Dedifferentiated amniotic fluid mesenchymal stem cell (primary cell): ENCODE measurements at regions not wholly inside any gene's neighbourhood (a gene's known extent, or its start where the extent isn't known, plus 50 kb on each side); places are given as distances from the start of the nearest gene placed in this dataset.

Source experiments
- DNase-seq: peaks from one replicate; pipeline ENCODE4 v3.0.0-alpha.2; 2016; ENCODE audit errors: extremely low spot score

DNA sequence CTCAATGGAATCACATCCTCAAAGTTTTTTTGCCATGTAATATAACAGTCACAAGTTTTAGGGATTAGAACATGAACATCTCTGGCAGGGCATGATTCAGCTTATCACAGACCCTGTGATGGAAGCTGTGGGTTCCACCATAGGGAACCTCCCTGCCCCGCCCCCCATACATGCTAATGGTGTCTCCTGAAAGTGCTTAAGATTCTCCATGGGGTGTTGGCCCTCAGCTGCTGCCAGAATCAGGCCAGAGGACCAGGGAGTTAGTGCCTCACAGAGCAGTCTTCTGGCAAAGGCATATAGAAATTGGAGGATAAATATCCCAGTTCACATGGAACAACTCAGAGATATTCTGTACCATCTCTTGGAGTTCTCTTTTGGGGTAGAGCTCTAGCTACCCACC is 119.4 kb downstream of the RAB11FIP2 start:
- no peak for DNase-seq

DNA sequence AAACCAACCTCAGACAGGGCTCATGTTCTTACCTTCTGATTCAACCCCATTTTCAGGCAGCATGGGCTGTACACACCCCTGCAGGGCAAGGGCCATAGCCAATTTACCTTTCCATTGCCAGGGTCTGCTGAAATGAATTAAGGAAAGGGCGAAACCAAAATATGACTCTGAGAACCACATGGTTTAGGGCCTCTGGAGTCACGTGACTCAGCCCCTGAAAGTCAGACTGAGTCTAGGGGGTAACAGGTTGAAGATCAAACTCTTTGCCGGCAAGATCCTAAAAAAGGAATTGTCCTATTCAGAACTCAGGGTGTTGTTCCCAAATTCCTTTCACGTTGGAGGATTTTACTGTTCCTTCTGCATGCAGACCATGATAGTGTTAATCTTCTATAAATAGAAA is 118.9 kb downstream of the RAB11FIP2 start:
- no peak for DNase-seq

DNA sequence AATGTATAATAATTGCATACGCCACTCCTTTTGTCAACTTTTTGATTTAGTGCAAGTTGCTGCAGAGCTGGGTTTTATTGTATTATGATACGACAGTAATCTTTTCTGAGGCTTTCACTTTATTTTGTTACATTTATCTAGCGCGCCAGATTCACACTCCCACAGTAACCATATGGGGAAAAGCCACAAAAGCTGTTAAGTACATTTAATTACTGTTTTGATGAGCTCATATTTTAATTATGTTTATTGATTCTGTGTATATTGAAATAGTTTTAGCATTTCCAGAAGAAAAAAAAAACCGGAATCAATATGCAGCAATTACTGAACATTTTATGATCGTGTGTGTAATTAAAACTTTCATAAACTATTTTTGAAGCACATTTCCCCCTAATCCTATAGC is 118.5 kb downstream of the RAB11FIP2 start:
- no peak for DNase-seq

DNA sequence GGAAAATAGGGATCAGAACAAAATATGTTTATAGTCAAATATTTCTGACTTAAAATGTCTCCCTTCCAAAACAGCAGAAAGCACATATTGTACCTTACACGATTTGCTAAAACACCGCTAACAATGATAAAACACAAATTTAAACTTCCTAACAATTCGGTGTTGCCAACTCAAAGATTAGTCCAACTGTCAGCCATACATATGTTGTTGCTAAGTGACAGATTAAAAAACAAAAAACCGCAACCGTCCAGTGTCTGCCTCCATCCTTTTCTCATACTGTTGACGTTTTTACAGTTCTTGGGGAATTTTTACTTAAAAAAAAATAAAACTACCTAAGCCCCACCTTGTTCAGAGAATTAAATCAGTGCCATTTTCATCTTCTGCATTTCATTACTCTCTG is 118.0 kb downstream of the RAB11FIP2 start:
- no peak for DNase-seq

DNA sequence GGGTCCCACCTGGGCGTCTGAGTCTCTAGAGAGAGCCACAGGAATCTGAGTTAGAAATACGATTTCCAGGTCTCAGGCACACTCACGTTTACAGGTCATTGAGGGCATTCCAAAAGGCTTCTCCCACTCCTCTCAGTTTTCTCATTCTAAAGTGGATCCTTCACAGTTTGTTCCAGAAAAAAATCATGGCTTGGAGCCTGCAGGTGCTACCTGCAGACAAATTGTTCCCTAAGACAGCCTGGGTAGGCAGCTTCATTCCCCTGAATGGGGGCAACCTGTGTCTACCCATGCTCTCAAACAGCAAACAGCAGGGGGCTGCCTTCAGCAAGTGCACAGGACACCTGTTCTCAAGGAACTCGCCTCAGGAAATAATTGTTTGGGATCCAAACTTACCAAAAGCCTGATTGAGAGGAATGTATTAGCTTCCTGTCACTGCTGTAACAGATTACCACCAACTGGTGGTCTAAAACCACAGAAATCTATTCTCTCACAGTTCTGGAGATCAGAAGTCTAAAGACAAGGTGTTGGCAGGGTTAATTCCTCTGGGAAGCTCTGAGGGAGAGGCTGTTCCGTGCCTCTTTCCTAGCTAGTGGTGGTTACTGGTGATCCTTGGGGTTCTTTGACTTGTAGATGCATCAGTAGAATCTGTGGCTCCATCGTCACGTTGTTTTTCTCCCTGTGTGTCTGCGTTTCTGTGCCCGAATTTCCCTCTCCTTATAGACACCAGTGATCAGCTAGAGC is 117.2 kb downstream of the RAB11FIP2 start:
- DNase-seq: no peak

DNA sequence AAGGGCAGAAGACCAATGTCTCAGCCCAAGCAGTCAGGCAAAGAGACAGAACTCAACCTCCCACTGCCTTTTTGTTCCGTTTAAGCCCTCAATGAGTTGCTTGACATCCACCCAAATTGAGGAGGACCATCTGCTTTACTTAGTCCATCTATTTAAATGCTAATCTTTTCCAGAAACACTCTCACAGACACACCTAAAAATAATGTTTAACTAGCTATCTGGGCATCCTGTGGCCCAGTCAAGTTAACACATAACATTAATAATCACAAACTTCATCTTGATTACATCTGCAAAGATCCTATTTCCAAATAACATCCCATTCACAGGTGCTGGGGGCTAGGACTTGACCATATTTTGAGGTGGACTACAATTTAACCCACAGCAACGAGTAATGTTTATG is 115.7 kb downstream of the RAB11FIP2 start:
- no peak for DNase-seq

DNA sequence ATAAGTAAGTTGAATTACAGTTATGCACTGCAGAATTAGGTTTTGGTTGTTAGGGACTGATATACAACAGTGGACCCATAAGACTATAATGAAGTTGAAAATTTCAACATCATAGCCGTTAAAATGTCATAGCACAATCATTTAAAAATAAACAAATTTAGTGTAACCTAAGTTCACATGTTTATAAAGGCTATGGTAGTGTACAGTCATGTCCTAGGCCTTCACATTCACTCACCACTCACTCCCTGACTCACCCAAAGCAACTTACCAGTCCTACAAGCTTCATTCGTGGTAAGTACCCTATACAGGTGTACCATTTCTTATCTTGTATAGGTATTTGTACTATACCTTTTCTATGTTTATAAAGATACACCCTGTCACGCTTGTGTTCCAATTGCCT is 113.7 kb downstream of the RAB11FIP2 start:
- DNase-seq: no peak

DNA sequence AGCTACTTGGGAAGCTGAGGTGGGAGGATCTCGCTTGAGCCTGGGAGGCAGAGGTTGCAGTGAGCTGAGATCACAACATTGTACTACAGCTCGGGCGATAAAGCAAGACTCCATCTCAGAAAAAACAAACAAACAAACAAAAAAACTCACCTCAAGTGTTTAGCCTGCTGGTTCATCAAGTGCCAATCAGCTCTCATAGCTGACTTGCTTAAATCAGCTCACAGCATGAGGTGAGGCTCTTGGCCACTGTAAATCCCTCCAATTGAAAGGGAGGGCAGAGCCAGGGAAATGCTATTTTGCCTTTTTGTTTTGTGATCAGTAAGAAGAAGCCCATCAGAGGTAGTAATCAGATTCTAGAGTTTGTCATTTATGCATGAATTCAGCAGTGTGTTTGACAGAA is 112.3 kb downstream of the RAB11FIP2 start:
- DNase-seq: no peak

DNA sequence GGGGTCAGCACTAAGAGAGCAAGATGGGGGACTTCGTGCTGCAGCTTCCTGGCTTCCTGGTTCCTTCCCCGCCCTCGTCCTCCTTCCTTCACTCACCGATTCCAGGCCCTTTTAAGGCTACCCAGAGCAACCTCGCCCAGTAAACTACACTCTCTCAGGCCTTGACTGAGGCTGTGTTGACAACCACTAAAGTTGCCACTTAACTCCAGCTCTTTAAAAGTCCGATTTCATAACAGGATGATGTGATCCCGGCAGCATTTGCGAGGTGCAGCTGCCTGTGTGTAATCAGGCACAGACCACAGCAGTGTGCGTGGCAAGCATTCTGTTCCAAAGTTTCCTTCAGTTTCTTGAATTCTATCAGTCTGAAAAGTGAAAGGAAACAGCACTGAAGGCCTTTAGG is 110.6 kb downstream of the RAB11FIP2 start:
- DNase-seq: peak; percentile 22

DNA sequence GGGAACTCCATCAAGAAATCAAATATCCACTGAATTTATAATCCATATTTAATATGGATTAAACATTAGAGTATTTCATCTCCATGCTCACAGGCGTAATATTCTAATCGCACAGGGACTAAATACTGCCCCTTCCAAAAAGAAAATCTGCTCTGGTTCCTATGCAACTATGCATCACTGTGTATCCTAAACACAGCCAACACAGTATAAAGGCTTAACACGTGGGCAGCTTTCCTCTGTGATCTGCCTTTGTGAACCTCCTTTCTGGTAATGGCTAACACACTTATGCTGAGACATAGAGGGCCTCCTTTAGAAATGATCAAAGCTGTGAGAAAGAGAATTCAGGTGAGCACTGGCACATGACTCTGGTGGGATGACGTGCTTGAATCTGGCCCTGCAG is 110.2 kb downstream of the RAB11FIP2 start:
- DNase-seq: no peak

DNA sequence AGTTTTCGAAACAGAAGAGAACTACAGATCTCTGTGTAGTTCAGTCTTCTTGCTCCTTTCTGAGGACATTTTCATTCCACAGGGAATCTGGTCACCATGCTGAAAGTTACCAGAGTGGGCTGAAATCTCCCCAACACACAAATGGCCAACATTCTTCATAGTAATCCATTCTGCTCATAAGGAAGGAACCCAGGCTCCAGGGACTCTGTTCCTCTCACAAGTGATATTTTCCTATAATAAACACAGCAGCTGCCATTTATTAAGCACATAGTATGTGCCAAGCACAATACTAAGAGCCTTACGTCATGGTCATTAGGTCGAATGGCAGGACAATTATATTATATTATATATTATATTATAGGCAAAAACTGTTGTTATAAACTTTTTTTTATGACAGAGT is 109.8 kb downstream of the RAB11FIP2 start:
- no peak for DNase-seq

DNA sequence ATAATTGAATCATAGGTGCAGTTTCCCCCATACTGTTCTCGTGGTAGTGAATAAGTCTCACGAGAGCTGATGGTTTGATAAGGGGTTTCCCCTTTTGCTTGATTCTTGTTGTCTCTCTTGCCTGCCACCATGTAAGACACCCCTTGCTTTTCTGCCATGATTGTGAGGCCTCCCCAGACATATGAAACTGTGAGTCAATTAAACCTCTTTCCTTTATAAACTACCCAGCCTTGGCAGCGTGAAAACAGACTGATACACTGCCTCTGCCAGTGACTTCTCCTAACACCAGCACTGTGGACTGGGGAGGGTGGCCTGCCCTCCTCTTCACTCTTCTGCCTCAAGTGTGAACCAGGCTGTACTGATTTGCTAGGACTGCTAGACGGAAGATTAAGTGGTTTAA is 108.6 kb downstream of the RAB11FIP2 start:
- DNase-seq: no peak

DNA sequence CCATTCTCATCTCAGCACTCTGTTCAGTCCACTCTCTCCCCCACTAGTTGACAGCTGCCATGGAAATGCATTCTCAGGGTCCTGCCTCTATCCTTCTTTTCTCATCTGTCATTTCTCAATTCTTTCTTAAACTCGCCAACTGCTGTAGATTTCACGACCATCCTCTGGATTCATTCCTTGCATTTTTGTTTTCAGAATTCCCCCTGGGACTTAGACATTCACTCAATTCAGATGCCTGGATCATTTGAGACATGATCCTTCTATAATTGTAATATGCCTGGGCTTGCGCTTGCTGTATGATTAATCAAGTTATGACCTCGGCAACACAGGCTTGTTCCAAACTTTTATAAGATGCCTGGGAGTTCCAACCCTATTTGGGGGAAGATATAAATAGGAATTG is 104.5 kb downstream of the RAB11FIP2 start:
- DNase-seq: no peak

DNA sequence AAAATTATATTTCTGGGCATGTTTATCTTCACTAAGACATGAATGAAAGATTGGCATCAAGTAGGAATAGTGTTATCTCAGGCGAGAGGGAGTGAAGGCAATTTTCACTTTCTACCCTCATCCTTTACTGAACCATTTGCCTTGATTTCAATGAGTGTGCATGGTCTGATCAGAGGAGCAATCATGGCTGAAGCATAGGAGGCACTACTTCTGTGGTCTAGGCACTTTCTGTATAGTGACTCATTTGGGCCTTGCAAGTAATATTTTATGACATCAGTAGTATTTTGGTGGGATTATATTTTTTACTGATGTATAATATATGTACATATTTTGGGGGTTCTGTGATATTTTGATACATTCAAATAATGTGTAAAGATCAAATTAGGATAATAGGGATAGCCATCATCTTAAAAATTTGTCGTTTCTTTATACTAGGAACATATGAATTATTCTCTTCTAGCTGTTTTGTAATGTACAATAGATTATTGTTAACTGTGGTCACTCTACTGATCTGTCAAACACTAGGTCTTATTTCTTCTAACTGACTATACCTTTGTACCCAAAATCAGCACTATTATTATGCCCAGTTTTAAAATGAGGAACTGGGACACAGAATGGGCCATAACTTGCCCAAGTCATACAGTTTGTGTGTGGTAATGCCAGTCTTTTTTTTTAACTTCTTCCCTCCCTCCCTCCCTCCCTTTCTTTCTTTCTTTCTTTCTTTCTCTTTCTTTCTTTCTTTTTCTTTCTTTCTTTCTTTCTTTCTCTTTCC is 101.9 kb downstream of the RAB11FIP2 start:
- DNase-seq: no peak

DNA sequence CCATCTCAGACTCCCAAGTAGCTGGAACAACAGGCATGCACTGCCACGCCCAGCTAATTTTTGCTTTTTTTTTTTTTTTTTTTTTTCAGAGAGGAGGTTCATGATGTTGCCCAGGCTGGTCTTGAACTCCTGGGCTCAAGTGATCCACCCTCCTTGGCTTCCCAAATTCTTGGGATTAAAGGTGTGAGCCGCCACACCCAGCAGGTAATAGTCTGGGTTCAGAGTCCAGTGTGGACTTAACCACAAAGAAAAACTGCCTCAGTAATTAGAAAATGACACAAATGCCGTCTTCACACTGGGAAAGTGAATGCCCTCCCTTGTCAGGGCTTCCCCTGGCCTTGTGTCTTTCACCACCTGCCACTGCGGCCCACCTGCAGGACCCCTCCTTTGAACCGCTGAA is 101.1 kb downstream of the RAB11FIP2 start:
- DNase-seq: no peak

DNA sequence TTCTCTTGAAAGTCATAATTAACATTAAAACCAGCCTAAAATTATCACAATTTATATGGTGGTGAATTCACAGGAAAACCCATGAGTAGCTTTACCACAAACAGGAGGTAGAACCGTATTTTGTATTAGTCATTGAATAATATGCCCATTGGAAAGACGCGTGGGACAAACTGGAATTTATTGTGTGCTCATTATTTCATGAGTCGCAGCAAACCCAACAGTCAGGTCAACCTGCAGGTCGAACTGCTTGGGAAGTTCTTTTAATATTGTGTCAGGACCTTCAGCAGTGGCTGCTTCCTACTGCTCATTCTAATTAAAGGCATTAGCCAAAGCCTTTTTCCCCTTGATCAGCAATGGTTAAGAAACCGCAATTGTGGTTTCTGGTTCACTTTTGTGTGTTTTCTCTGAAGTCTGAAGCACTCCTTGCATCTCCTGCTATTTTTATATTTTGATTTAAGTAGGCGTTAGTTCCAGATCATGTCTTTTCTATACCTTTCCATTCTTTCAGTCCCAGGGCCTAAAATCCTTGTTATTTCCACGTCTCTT is 100.1 kb downstream of the RAB11FIP2 start:
- DNase-seq: no peak

DNA sequence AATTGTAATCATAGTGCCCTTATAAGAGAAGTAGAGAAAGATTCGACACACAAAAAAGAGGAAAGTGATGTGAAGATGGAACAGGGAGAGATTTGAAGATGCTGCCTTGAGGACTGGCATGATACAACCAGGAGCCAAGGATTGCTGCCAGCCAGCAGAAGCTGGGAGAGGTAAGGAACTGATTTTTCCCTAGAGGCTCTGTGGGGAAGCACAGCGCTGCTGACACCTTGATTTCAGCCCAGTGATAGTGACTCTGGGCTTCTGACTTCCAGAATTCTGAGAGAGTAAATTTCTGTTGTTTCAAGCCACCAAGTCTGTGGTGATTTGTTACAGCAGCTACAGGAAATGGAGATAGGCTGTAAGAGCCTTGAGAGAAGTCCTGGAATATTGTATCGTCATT is 98.2 kb downstream of the RAB11FIP2 start:
- no peak for DNase-seq

DNA sequence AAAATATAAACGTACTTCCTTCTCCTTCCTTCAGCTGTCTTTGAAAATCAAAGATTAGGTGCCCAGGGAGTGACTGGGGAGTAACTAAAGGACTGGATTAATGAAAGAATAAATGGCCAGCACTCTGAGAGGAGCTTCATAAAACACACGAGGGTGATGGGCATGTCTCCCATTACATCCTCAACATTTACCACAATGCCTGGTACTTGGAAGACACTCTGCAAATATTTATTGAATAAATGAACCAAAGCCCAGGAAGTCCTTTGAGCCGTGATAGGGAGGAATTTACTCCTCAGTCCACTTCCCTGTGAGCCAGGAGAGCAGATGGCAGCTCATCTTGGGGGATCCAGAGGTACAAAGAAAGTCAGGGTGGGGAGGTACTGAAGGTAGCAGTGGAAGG is 96.3 kb downstream of the RAB11FIP2 start:
- DNase-seq: no peak
